ENCODE measurements at regions not wholly inside any gene's neighbourhood (a gene's known extent, or its start where the extent isn't known, plus 50 kb on each side); places are given as distances from the start of the nearest gene placed in this dataset.

GRCh38 chr14:104514156-104514848 is 65.3 kb upstream of the C14orf180 start:
- DNase-seq (ENCODE audit: low spot score), result no peak

DNA sequence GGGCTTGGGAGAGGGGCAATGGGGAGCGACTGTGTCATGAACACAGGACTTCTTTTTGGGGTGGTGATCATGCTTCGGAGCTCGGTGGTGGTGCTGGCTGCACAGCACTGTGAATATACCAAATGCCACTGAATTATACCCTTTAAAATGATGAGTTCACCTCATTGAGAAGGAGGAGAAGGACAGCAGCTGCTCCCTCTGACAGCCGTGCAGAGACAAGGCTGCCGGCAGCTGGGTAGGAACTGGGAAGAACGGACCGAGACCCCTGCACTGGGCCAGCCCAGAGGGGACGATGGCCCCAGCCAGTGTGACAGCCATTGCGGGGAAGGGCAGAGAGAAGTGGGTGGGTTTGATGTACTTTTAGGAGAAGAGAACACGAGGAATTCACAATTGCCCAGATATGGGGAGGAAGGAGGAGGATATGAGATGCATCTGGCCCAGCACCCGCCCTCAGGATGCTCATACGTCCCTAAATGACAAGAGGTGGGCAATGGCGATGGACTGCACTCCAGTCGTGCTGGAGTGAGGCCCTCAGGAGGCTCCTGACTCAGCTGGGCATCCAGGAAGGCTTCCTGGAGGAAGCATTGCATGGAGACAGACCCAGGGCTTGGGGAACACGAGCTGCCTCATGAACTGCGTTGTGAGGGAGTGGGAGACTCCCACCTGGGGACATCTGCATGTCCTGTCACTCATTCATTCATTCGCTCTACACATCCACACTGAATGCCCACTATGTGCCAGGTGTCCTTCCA is 64.3 kb upstream of the C14orf180 start:
- DNase-seq (ENCODE audit: low spot score), result no peak

DNA sequence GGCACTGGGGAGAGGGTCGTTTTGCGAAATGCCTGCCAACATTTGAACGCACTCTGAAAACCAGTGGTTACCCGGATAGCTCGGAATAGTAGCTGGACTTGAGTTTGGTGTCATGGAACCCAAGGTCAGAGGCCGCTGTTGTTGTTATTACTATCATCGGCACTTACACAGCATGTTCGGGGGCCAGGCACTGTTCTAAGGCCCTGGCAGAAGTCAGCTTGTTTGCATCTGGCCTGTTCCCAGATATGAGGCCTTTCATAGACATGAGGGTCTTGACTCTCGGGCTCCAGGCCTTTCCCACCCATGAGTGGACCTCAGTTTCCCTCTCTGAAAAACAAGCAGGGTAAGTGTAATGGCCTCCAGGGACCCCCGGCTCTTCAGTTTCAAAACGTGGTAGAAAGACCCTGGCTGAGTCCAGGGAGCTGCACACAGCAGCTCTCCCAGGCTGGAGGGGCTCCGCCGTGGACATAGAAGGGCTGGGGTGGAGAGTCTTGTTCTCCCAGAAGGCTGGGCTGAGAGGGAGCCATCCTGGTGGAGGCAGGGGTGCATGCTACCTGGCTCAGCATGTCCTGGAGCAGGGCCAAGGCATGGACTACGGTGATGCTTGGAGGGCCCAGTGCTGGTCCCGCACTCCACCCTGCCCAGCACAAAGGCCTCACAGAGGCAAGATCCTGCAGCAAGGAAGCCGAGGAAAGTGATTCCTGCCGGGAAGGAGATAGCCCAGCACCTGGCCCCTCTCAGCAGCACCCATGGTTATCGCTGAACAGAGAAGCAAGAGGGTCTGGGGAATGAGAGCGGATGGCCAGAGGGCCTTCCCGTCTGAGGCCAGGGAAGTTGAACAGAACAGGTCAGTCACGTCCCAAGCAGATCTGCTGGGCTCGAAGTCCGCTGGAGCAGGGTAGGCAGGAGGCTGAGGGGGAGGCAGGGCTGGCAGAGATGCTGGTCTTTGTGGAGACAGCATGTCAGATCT is 63.5 kb upstream of the C14orf180 start:
- no peak for DNase-seq (ENCODE audit: low spot score)

GRCh38 chr14:104516906-104517305 is 62.7 kb upstream of the C14orf180 start:
- no peak for DNase-seq (ENCODE audit: low spot score)

- no peak for DNase-seq (ENCODE audit: low spot score)
Observed at GRCh38 chr14:104517426-104517825, 62.1 kb upstream of the C14orf180 start.

- no peak for DNase-seq (ENCODE audit: low spot score)
Observed at GRCh38 chr14:104517867-104518266, 61.7 kb upstream of the C14orf180 start.

DNA sequence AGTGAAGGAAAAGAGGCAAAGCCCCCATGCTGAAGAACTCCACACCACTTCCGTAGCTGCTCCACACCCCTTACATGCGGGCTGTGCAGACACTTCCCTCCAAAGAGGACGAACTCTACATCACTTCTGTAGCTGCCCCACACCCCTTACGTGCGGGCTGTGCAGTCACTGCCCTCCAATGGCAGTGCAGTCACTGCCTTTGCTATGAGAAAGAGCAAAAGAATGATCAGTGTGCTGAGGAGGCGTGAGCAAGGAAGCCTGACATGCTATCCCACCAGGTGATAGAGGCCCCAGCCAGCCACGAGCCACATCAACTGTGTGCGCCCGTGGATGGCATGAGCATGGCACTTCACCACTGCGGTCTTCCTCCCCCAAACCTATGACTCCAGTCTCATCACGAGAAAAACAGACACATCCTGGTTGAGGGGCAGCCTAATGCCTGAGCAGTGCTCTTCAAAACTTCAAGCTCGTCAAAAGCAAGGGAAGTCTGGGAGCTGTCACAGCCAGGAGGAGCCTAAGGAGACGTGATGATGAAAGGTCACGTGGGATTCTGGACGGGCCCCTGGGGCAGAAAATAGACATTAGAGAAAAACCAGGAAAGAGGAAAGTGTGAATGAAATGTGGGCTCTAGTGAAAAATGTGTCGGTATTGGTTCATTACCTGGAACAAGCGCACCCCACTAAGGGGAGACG is 60.8 kb upstream of the C14orf180 start:
- DNase-seq (ENCODE audit: low spot score), result no peak

GRCh38 chr14:104519721-104520120 is 59.8 kb upstream of the C14orf180 start:
- DNase-seq (ENCODE audit: low spot score), result no peak

- no peak for DNase-seq (ENCODE audit: low spot score)
Observed at GRCh38 chr14:104520620-104521410, 58.7 kb upstream of the C14orf180 start.

DNA sequence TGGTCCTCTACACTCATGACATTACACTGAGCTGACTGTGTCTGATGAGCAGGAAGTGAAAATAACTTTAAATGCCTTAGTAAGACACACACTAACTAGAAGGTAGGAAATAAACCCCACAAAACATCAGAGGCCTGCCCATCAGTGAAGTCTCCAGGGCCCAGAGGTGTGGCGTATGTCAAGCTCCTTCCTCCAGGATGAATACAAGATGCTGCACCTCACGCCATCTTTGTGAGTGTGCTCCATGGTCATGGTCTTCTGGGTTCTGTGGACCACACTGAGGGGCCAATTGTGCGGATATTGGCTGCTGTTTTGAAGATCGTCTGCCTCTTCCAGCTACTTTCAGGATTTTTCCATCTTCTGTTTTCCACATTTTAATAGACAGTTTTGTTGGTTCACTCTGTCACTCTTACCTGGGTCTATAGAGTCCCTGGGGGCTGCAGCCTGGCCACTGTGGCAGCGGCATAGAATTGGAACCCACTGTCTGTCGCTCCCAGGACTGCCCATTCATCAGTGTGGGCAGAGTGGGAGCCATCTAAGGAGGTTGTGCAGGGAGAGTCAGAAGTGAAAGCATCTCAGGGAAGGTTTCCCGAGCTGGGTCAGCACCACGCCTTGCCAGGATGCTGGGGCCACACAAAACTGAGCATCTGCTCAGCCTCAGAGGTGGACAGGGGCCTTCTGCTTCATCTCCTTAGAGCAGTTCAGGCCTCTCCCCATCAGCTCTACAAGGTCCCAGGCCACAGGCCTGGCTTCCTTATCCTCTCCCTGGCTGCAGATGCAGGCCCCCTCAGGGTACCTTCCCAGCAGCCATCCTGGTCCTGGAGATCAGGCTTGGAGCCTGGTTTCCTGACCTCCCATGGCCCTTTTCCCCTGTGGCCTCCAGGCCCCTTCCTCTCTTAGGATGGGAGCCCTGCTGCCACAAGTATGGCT is 57.5 kb upstream of the C14orf180 start:
- DNase-seq (ENCODE audit: low spot score), result no peak

GRCh38 chr14:104522926-104523545 is 56.5 kb upstream of the C14orf180 start:
- no peak for DNase-seq (ENCODE audit: low spot score)

DNA sequence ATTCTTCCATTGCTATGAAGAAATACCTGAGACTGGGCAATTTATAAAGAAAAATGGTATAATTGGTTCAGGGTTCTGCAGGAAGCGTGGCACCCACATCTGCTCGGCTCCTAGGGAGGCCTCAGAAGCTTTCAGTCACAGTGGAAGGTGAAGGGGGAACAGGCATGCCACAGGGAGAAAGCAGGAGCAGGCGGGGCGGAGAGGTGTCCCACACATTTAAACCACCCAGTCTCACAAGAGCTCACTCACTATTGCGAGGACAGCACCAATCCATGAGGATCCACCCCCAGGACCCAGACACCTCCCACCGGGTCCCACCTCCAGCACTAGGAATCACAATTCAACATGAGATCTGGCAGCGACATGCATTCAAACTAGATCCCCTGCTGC is 56.0 kb upstream of the C14orf180 start:
- no peak for DNase-seq (ENCODE audit: low spot score)

DNA sequence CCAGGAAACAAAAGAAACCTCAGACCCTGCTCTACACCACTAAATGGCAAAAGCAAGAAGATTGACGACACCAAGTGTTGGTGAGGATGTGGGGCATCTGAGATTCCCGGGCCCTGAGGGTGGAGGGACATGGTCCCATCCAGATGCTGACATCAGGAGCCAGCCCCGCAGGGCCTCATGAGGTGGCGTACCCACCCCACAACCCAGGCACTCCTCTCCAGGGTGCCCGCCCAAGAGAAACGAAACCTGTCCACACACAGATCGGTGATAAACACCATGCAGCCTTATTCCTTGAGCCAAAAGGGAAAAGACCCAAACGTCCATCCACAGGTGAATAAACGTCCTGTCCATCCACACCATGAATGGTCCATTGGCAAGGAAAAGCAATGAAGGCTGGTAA is 54.8 kb upstream of the C14orf180 start:
- no peak for DNase-seq (ENCODE audit: low spot score)

- no peak for DNase-seq (ENCODE audit: low spot score)
Observed at GRCh38 chr14:104526723-104527645, 52.6 kb upstream of the C14orf180 start.

- DNase-seq (ENCODE audit: low spot score), result no peak
Observed at GRCh38 chr14:104527857-104528459, 51.6 kb upstream of the C14orf180 start.

GRCh38 chr14:104528496-104528895 is 51.1 kb upstream of the C14orf180 start:
- no peak for DNase-seq (ENCODE audit: low spot score)

Measured in pons (tissue), 1 donor.